GM21360 (cell line): ENCODE measurements at regions not wholly inside any gene's neighbourhood (a gene's known extent, or its start where the extent isn't known, plus 50 kb on each side); places are given as distances from the start of the nearest gene placed in this dataset.

Experiments
- ATAC-seq: cut with Tn5 transposase; IDR thresholded peaks from one replicate; pipeline ENCODE4 v1.9.1; 2021; ENCODE audit warnings: mild to moderate bottlenecking, moderate library complexity; ENCODE audit not compliant: unreplicated experiment

GRCh38 chr20:12020846-12021245, 103.2 kb downstream of the BTBD3 start:
- no peak for ATAC-seq

DNA sequence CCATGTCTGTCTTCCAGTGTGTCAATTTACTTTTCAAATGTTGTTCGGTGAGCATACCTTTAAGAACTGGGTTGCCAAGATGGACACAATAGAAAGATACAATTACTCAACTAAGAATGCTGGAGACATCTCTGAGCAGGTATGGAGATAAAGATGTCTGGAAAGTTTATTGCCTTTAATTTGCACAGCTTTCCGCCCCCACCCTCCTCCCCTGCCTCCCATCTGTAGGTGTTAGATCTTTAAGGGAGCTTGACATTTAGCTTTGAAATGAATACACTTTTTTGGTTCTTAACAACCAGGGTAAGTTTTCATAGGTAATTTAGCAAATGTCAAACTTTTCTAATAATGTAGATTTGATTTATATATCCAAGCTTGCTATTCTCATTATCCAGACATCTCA, 104.4 kb downstream of the BTBD3 start:
- no peak for ATAC-seq

DNA sequence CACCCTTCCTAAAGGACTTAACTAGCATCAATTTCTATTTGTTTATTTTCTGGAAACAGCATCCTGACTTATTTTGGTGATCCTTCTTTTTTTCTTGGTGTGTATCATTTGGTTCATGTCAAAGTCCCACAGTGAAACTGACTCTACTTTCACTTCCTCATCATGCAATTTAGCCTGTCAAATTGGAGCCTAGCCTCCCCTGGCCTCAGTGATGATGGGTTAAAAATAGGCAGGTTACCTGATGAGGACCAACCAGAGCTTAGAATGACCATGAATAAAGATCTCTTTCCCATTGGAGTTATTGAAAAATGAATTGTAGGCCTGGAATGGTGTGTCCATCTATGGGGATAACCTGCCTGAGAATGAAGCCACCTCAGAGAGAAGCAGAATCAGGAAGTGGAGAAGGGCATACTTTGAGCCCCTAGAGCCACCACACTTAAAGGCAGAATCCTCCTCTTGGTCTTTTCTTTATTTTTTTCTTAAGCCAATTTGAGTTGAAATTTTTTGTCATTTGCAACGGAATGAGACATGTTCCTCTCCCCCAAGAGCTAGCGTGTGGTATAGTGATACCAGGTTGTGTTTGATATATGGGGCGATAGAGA, 105.6 kb downstream of the BTBD3 start:
- no peak for ATAC-seq

GRCh38 chr20:12028771-12029170, 111.1 kb downstream of the BTBD3 start:
- ATAC-seq: no peak

DNA sequence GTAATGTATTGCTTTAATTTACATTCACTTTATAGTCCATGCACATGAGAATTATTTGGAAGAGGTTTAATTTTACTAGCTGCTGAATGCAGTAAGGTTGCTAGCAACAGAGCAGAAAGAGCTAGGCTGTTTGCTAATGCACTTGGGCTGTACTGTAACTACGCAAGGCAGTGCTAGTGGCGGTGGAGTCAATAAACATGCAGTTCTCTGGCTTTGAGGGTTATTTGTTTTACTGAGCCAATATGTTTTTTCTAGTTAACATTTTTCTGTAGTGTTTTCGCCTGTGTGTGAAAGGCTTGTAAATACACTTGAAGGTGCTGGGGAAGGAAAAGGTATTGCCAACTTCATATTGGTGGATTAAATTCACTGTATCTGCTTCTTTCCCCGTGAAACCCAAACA, 112.8 kb downstream of the BTBD3 start:
- no peak for ATAC-seq

GRCh38 chr20:12036142-12036541, 118.4 kb downstream of the BTBD3 start:
- no peak for ATAC-seq

DNA sequence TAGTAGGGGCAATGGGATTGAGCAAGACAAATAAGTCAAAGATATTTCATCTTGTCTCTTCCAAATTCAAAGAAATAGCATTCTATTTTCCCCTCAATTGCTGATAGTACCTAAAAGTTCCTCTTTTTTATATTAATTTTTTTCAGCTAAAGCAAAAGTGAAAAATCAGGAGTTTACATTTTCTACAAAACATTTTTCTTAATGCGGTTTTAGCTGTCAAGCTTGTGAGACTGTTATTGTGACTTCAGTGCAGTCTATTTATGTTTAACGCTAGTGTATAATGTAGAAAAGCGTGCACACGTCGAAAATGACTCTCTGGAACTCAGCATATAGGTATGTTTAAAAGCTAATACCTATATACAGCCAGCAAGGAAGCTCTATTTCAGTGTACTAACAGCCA, 119.8 kb downstream of the BTBD3 start:
- ATAC-seq: no peak

GRCh38 chr20:12040261-12040660, 122.6 kb downstream of the BTBD3 start:
- no peak for ATAC-seq

DNA sequence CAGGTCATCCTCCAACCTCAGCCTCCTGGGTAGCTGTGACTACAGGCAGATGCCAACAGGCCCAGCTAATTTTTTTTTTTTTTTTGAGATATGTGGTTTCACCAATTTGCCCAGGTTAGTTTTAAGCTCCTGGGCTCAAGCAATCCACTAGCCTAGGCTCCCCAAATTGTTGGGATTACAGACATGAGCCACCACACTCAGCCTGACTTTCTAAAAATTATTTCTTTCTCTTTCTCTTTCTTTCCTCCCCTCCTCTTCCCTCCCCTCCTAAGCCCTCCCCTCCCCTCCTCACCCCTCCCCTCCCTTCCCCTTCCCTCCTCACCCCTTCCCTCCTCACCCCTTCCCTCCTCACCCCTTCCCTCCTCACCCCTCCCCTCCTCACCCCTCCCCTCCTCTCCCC, 127.3 kb downstream of the BTBD3 start:
- ATAC-seq: no peak

- ATAC-seq: no peak
Measured at GRCh38 chr20:12047838-12048432, 130.2 kb downstream of the BTBD3 start.

DNA sequence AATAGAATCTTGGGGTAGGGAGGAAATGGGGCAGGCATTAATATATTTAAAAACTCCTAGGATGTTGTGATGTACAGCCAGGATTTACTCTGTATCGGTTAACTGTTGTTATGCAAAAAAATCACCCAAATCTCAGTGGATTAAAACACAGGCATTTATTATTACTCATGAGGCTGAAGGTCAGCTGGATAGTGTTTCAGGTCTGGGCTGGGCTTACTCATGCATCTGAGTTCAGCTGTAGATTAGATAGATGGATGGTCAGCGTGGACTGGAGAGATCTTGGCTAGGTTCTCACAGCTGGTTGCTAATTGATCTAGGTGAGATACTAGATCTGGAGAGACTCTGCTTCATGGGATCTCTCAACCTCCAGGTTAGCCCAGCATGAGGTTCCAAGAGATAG, 131.4 kb downstream of the BTBD3 start:
- no peak for ATAC-seq

DNA sequence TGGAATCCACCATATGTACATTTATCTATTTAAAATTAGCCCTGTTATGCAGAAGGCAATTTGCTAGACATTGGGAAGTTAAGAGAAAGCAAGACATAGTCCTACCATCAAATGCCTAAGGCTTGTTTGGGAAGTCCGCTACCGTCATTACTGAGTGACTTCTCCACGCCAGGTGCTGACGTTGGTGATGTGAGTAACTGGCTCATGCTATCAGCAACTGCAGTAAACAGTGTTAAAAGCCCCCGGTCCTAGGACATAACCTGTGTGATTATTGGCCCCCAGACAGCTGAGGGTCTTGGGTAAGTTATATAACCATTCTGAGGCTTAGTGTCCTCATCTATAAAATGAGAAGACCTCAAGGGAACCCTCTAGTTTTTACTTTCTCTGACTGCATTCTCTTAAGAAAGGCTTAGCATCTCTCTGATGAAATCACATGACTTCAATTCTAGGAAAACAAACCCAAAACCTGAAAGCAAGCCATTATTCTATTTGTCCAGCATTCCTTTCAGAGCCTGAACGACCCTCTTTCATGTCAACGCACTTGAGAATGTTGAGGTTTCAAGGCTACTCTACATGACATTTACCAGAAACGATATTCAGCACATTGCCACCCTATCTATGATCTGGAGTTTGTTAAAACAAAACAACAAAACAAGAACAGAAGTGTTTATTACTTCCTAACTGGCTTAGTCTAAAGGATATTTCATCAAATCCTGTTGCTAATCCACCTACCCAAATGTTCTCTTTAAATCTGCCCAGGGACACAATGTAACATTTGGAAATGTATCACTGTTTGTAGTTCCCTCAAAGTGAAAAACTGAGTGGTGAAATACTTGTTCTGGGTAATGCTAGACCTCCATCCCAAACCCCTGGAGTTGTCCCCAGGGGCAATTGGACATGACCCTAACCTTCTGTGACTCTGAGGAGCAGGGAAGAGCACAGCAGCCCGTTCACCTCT, 133.8 kb downstream of the BTBD3 start:
- ATAC-seq: no peak

GRCh38 chr20:12053353-12053752, 135.7 kb downstream of the BTBD3 start:
- no peak for ATAC-seq

- ATAC-seq: no peak
Measured at GRCh38 chr20:12054556-12054955, 136.9 kb downstream of the BTBD3 start.

DNA sequence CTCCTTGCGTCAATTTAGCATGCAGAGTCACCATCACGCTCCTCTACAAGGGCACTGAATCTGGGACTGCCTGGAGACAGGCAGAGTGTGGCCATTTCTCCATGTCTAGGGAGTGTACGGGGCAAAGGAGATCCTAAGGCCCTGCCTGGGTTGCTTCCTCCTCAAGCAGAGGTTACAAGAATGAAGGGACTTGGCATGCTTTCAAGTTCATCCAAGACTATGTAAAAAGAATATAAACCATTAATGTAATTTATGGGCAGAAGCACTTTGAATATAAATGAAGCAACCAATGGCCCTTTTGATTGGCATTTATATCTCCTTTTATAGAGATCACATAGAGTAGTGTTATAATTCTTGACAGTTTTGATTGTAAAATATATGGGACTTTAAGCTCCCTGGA, 137.5 kb downstream of the BTBD3 start:
- no peak for ATAC-seq

DNA sequence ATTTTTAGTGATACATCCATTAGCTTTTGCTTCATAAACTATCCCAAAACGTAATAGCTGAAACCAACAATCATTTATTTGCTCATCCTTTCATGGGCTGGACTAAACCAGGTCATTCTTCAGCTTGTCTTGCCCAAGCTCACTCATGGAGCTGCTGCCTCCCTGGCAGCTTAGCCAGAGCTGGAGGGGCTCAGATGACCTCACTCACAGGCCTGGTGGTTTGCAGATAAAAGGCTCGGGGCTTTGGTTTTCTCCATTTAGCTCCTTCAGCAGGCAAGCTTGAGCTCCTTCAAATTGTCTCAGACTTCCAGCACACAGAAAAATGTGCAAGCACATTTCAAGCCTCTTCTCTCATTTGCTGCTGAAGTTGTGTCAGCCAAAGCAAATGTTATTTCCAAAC, 139.1 kb downstream of the BTBD3 start:
- no peak for ATAC-seq

- ATAC-seq: no peak
Measured at GRCh38 chr20:12057778-12058177, 140.1 kb downstream of the BTBD3 start.

GRCh38 chr20:12058216-12058615, 140.5 kb downstream of the BTBD3 start:
- no peak for ATAC-seq

- ATAC-seq: no peak
Measured at GRCh38 chr20:12061466-12061865, 143.8 kb downstream of the BTBD3 start.

- no peak for ATAC-seq
Measured at GRCh38 chr20:12063106-12063684, 145.5 kb downstream of the BTBD3 start.

- no peak for ATAC-seq
Measured at GRCh38 chr20:12064540-12064939, 146.8 kb downstream of the BTBD3 start.

GRCh38 chr20:12067686-12068085, 150.0 kb downstream of the BTBD3 start:
- ATAC-seq: no peak
